ENCODE measurements at regions not wholly inside any gene's neighbourhood (a gene's known extent, or its start where the extent isn't known, plus 50 kb on each side); places are given as distances from the start of the nearest gene placed in this dataset.

GRCh38 chr1:214107322-214108096 is 119.7 kb downstream of the PROX1 start:
- TF ChIP-seq EZH2 (IDR thresholded peaks at IDR 0.05; ENCODE audit: borderline replicate concordance, low read length) = no peak
- TF ChIP-seq, protein P1, sequence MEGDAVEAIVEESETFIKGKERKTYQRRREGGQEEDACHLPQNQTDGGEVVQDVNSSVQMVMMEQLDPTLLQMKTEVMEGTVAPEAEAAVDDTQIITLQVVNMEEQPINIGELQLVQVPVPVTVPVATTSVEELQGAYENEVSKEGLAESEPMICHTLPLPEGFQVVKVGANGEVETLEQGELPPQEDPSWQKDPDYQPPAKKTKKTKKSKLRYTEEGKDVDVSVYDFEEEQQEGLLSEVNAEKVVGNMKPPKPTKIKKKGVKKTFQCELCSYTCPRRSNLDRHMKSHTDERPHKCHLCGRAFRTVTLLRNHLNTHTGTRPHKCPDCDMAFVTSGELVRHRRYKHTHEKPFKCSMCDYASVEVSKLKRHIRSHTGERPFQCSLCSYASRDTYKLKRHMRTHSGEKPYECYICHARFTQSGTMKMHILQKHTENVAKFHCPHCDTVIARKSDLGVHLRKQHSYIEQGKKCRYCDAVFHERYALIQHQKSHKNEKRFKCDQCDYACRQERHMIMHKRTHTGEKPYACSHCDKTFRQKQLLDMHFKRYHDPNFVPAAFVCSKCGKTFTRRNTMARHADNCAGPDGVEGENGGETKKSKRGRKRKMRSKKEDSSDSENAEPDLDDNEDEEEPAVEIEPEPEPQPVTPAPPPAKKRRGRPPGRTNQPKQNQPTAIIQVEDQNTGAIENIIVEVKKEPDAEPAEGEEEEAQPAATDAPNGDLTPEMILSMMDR (IDR thresholded peaks at IDR 0.05; ENCODE audit: low read length) = no peak

All from OCI-LY1 (cell line).